ENCODE measurements at regions not wholly inside any gene's neighbourhood (a gene's known extent, or its start where the extent isn't known, plus 50 kb on each side); places are given as distances from the start of the nearest gene placed in this dataset.

- TF ChIP-seq EZH2 (IDR thresholded peaks at IDR 0.05; ENCODE audit: insufficient read depth, low read length) (no peak), CTCF (IDR thresholded peaks at IDR 0.05; ENCODE audit: insufficient read depth, low read depth, low read length) (no peak)
Measured at GRCh38 chr11:41795004-41795403, 335.6 kb upstream of the LRRC4C start.
